AG09309 (cell line): ENCODE measurements at regions not wholly inside any gene's neighbourhood (a gene's known extent, or its start where the extent isn't known, plus 50 kb on each side); places are given as distances from the start of the nearest gene placed in this dataset.

ENCODE experiments used
- DNase-seq: peaks from one replicate; pipeline ENCODE4 v3.0.0-alpha.2; 2010; ENCODE audit warnings: low read depth
- H3K4me3 ChIP-seq: 2 replicates; pipeline ENCODE4 v1.5.1; 2011; ENCODE audit warnings: mild to moderate bottlenecking, low read depth, low read length, moderate library complexity; ENCODE audit not compliant: control insufficient read depth
- TF ChIP-seq, protein P1 (sequence below): IDR thresholded peaks from 2 replicates; pipeline ENCODE4 v1.5.1; 2011; ENCODE audit warnings: mild to moderate bottlenecking, low read depth, low read length, inconsistent platforms; ENCODE audit not compliant: insufficient read depth, control insufficient read depth; ENCODE audit errors: missing control alignments

DNA sequence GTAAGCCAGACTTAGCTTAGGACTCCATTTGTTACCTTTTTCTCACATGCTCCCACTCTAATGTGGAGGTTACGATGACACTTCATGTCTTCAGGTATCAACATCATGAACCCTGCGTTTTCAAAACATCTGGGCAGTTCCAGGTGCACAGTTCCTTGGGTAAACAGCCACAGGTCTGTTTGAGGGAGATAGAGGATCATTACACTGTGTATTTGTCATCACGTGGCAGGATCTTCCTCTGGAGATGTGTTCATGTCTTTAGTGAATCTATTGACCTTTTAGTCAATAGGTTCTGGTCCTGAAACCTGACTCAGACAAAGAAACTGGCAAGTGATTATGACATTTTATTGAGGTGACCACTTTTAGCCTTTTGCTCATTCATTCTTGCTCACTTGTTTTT, 145.5 kb downstream of the ANKRD7 start:
- TF ChIP-seq, protein P1, sequence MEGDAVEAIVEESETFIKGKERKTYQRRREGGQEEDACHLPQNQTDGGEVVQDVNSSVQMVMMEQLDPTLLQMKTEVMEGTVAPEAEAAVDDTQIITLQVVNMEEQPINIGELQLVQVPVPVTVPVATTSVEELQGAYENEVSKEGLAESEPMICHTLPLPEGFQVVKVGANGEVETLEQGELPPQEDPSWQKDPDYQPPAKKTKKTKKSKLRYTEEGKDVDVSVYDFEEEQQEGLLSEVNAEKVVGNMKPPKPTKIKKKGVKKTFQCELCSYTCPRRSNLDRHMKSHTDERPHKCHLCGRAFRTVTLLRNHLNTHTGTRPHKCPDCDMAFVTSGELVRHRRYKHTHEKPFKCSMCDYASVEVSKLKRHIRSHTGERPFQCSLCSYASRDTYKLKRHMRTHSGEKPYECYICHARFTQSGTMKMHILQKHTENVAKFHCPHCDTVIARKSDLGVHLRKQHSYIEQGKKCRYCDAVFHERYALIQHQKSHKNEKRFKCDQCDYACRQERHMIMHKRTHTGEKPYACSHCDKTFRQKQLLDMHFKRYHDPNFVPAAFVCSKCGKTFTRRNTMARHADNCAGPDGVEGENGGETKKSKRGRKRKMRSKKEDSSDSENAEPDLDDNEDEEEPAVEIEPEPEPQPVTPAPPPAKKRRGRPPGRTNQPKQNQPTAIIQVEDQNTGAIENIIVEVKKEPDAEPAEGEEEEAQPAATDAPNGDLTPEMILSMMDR: no peak
- no peak for DNase-seq
- no peak overlapping the region for H3K4me3 ChIP-seq

DNA sequence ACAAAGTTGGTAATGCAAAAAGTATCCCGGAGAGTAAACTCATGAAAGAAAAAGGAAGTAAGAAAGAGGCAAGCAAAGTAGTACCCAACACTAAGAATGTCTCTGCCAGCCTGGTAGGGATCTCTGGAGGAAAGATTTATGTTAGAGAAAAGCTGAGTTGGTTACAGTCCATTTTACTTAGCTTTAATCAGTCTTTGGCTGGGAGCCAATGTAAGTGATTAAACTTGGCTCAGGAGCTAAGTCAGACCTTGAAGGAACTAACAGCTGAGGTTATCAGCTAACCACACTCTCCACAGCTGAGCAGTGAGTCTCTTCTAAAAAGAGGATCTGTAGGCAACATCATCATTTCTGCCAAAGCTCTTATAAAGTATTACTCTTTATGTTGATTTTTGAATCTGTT, 148.0 kb downstream of the ANKRD7 start:
- no peak for DNase-seq

DNA sequence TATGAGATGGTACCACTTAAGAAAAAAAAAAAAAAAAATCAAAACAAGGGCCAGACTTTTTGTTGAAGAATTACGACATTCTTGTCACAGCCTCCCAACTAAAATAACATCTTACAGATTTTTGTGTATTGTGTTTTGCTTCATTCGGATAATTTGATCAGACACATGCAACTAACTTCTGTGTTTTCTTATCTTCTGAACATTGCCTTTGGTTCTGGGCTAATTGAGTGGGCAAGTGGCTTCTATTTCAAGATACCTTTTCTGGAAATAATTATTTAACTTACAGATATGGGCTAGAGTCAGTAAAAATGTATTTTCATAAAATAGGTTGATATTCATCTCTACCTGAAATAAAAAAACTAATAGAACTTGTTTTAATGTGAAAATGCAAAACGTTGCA, 165.1 kb downstream of the ANKRD7 start:
- DNase-seq: no peak
- TF ChIP-seq, protein P1: no peak
- no peak overlapping the region for H3K4me3 ChIP-seq

More for the DNA sequence above, 148.0 kb downstream of the ANKRD7 start:
- TF ChIP-seq, protein P1: no peak
- H3K4me3 ChIP-seq: no peak overlapping the region

DNA sequence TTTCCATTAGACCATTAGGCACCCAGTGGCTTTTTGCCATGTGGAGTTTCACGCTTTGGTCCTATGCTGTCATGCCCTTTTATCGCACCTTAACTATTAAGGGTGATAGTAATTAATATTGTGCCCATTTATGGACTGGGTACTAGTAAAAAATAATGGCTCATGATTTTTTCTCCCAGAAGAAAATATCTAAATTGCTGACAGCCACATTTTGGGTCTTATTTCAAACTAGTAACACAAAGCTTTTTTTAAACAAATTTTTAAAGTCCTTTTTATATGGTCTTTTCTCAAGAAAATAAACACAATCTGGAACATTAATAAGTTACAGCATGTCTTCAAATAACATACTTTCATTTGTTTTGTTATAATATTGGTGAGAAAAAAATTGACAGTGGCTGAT, 179.7 kb downstream of the ANKRD7 start:
- H3K4me3 ChIP-seq: no peak overlapping the region
- TF ChIP-seq, protein P1: no peak
- DNase-seq: no peak

DNA sequence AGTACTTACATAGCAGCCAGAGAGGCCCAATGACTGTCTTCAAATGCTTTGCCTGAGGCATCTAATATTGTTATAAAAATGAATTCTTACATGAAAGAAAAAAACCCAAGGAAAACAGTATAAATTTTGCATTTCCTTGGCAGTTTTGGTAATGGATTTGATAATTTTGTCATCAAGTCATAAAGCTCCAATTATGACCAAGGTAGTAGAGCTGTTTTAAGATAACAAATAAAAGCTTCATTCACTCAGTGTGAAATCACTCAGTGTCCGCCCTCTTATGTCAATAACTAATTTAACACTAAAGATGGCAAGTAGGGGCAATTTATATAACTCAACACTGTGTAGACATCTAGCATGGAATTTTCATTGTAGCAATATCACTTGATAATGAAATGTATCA, 193.9 kb downstream of the ANKRD7 start:
- TF ChIP-seq, protein P1: no peak
- no peak overlapping the region for H3K4me3 ChIP-seq
- no peak for DNase-seq

DNA sequence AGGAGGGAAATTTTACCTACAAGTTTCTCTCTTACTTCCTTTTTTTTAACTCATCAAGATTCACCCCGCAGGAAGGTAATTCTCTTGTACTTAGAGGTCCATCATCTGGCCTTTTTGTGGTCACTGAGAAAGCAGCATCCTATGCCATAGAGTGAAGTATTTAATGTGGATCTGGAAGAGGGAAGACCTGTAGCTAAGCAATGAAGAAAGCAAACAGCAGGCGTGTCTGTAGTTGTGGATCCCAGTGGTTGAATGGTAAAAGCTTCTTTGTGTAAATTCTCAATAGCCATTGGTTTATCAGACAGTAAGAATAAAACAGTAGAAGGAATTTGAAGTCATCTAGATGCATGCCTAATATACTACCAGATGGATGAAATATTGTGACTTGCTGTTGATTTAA, 196.4 kb downstream of the ANKRD7 start:
- no peak overlapping the region for H3K4me3 ChIP-seq
- TF ChIP-seq, protein P1: no peak
- DNase-seq: no peak

DNA sequence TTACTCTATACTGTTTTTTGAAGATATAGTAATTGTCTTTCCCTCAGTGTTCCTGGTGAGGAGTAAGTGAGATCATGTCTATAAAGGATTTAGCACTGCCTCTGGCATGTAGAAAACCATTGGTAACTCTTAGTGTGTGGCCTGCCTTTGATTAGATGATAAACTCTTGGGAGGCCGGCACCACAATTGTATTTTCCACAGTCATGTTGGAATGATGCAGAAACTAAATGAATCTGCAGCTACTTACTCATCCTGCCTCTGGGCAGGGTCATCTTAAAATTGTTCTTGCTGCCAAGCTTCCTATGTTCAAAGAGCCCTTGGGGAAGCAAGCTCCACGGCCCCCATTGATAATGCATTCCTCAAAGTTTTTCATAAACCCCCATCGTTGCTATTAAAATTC, 204.6 kb downstream of the ANKRD7 start:
- H3K4me3 ChIP-seq: no peak overlapping the region
- no peak for DNase-seq
- TF ChIP-seq, protein P1: no peak
